Common myeloid progenitor, CD34-positive (primary cell): ENCODE measurements at regions not wholly inside any gene's neighbourhood (a gene's known extent, or its start where the extent isn't known, plus 50 kb on each side); places are given as distances from the start of the nearest gene placed in this dataset.
"Not testable (repeated sequence)": the region's sequence is repeated elsewhere in the genome, so short reads cannot be mapped to it uniquely, and the experiment has no call there.

ENCODE experiments used
- CTCF ChIA-PET: fragments of 350-600 bp; sonication (Branson Sonifier 250); formaldehyde crosslinking; loops from one replicate; lab custom pipeline; 2021; ENCODE audit warnings: antibody characterized with exemption; lab: Charles Lee
- POLR2A ChIA-PET: fragments of 350-600 bp; sonication (Branson Sonifier 250); formaldehyde crosslinking; loops from one replicate; lab custom pipeline; 2021; ENCODE audit warnings: antibody characterized with exemption; lab: Charles Lee
- DNase-seq, 3 donors: peaks; one replicate each; pipeline versions ENCODE4 v3.0.0 to v3.0.0-alpha.2; 2013
- H3K27ac ChIP-seq, 2 experiments: 1 replicate in 1 of 2; 2 replicates in 1 of 2; pipeline ENCODE4 v1.7.0; 2013; ENCODE audit warnings: inconsistent platforms in 2 of 2, low read length in 2 of 2, mild to moderate bottlenecking in 2 of 2, low read depth in 1 of 2, moderate library complexity in 1 of 2; ENCODE audit not compliant: severe bottlenecking in 2 of 2, insufficient read depth in 1 of 2, poor library complexity in 1 of 2
- H3K27me3 ChIP-seq, 5 experiments: replicated peaks in 2 of 5; 1 replicate in 3 of 5; 2 replicates in 2 of 5; pipeline versions ENCODE4 v1.6.1 to v1.7.0; 2013; ENCODE audit warnings: low read length in 4 of 5, mild to moderate bottlenecking in 2 of 5, moderate library complexity in 2 of 5, inconsistent platforms in 1 of 5; ENCODE audit not compliant: insufficient read depth in 5 of 5, control insufficient read depth in 4 of 5
- H3K36me3 ChIP-seq, 4 experiments: 1 replicate in 2 of 4; 2 replicates in 2 of 4; pipeline versions ENCODE4 v1.6.1 to v1.7.0; 2013; ENCODE audit warnings: low read length in 3 of 4, control low read depth in 1 of 4, mild to moderate bottlenecking in 1 of 4; ENCODE audit not compliant: control insufficient read depth in 4 of 4, insufficient read depth in 4 of 4
- H3K4me1 ChIP-seq, 4 experiments: 1 replicate in 3 of 4; 2 replicates in 1 of 4; pipeline versions ENCODE4 v1.6.1 to v1.7.1; 2013; ENCODE audit warnings: low read length in 3 of 4, mild to moderate bottlenecking in 3 of 4, control low read depth in 1 of 4, inconsistent platforms in 1 of 4, moderate library complexity in 1 of 4; ENCODE audit not compliant: control insufficient read depth in 4 of 4, insufficient read depth in 4 of 4; ENCODE audit errors: control extremely low read depth in 1 of 4
- H3K4me3 ChIP-seq, 7 experiments: 1 replicate in 4 of 7; 2 replicates in 3 of 7; pipeline versions ENCODE4 v1.5.1 to v1.7.0; 2013; ENCODE audit warnings: mild to moderate bottlenecking in 7 of 7, low read length in 6 of 7, moderate library complexity in 6 of 7, inconsistent platforms in 2 of 7, low read depth in 2 of 7, control low read depth in 1 of 7; ENCODE audit not compliant: insufficient read depth in 4 of 7, control insufficient read depth in 1 of 7; ENCODE audit errors: extremely low read depth in 1 of 7
- H3K9me3 ChIP-seq, 5 experiments: 1 replicate in 4 of 5; 2 replicates in 1 of 5; pipeline versions ENCODE4 v1.6.1 to v1.7.1; 2013; ENCODE audit warnings: low read length in 4 of 5, mild to moderate bottlenecking in 2 of 5, inconsistent platforms in 1 of 5, low read depth in 1 of 5, moderate library complexity in 1 of 5; ENCODE audit not compliant: control insufficient read depth in 4 of 5, insufficient read depth in 2 of 5; ENCODE audit errors: control extremely low read depth in 1 of 5
- WGBS: methylation state at CpG from one replicate; pipeline ENCODE4 v1.1.5; 2013; ENCODE audit not compliant: insufficient coverage; 5-methylcytosine and 5-hydroxymethylcytosine counted together

- H3K27me3 ChIP-seq, H3K4me1 ChIP-seq, POLR2A ChIA-PET, H3K36me3 ChIP-seq, H3K9me3 ChIP-seq, CTCF ChIA-PET, DNase-seq, H3K4me3 ChIP-seq, H3K27ac ChIP-seq: not testable (repeated sequence)
- no CpG with 5 or more reads among the region's 10 CpGs for WGBS
Observed at GRCh38 chr7:73175322-73175721, 89.5 kb upstream of the SPDYE9 start.

- DNase-seq, POLR2A ChIA-PET, H3K4me1 ChIP-seq, H3K27ac ChIP-seq, CTCF ChIA-PET, H3K36me3 ChIP-seq, H3K9me3 ChIP-seq, H3K4me3 ChIP-seq, H3K27me3 ChIP-seq: not testable (repeated sequence)
- 80% methylated on average over 1 of the region's 6 CpGs for whole genome bisulfite sequencing
Observed at GRCh38 chr7:73170902-73171301, 85.1 kb upstream of the SPDYE9 start.

GRCh38 chr7:73170415-73170814 is 84.6 kb upstream of the SPDYE9 start:
- DNase-seq, H3K9me3 ChIP-seq, CTCF ChIA-PET, H3K4me1 ChIP-seq, H3K4me3 ChIP-seq, POLR2A ChIA-PET, H3K27me3 ChIP-seq, H3K36me3 ChIP-seq, H3K27ac ChIP-seq: not testable (repeated sequence)
- WGBS: 90% methylated on average over 2 of the region's 5 CpGs

GRCh38 chr7:73166152-73166551 is 80.3 kb upstream of the SPDYE9 start:
- DNase-seq, H3K27me3 ChIP-seq, H3K4me3 ChIP-seq, H3K27ac ChIP-seq, H3K9me3 ChIP-seq, H3K36me3 ChIP-seq, CTCF ChIA-PET, POLR2A ChIA-PET, H3K4me1 ChIP-seq: not testable (repeated sequence)
- no CpG with 5 or more reads among the region's 5 CpGs for WGBS

GRCh38 chr7:73162680-73163079 is 76.8 kb upstream of the SPDYE9 start:
- H3K27ac ChIP-seq, H3K4me3 ChIP-seq, DNase-seq, H3K4me1 ChIP-seq, POLR2A ChIA-PET, H3K27me3 ChIP-seq, H3K36me3 ChIP-seq, H3K9me3 ChIP-seq, CTCF ChIA-PET: not testable (repeated sequence)
- no CpG with 5 or more reads among the region's 7 CpGs for WGBS

GRCh38 chr7:73161727-73162126 is 75.9 kb upstream of the SPDYE9 start:
- H3K4me1 ChIP-seq, H3K27me3 ChIP-seq, H3K27ac ChIP-seq, POLR2A ChIA-PET, H3K4me3 ChIP-seq, DNase-seq, H3K9me3 ChIP-seq, H3K36me3 ChIP-seq, CTCF ChIA-PET: not testable (repeated sequence)
- no CpG with 5 or more reads among the region's 4 CpGs for WGBS

GRCh38 chr7:73157169-73157661 is 71.4 kb upstream of the SPDYE9 start:
- H3K9me3 ChIP-seq, H3K4me3 ChIP-seq, POLR2A ChIA-PET, DNase-seq, H3K27me3 ChIP-seq, H3K36me3 ChIP-seq, H3K27ac ChIP-seq, CTCF ChIA-PET, H3K4me1 ChIP-seq: not testable (repeated sequence)
- WGBS: no CpG with 5 or more reads among the region's 9 CpGs
